ENCODE measurements at regions not wholly inside any gene's neighbourhood (a gene's known extent, or its start where the extent isn't known, plus 50 kb on each side); places are given as distances from the start of the nearest gene placed in this dataset.

DNA sequence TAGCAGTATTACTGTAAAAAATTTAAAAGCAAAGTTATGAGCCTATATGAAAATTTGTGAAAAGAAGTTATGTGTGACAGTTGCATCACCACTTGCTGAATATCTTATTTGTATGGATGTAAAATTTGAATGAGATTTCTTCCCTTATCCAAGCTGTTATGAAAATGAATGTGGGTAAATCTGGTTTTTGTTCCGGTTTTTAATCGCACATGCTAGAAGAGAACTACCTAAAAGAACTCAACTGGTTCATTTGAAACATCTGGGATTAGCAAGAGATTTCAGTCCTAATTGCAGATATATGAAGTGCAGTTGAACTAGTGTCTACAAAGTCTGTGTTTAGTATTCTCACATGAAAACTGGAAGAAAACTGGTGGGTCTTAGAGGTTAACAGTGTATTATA lies 467.1 kb upstream of the SPHKAP start:
- TF ChIP-seq, protein P1, sequence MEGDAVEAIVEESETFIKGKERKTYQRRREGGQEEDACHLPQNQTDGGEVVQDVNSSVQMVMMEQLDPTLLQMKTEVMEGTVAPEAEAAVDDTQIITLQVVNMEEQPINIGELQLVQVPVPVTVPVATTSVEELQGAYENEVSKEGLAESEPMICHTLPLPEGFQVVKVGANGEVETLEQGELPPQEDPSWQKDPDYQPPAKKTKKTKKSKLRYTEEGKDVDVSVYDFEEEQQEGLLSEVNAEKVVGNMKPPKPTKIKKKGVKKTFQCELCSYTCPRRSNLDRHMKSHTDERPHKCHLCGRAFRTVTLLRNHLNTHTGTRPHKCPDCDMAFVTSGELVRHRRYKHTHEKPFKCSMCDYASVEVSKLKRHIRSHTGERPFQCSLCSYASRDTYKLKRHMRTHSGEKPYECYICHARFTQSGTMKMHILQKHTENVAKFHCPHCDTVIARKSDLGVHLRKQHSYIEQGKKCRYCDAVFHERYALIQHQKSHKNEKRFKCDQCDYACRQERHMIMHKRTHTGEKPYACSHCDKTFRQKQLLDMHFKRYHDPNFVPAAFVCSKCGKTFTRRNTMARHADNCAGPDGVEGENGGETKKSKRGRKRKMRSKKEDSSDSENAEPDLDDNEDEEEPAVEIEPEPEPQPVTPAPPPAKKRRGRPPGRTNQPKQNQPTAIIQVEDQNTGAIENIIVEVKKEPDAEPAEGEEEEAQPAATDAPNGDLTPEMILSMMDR (IDR thresholded peaks at IDR 0.05; ENCODE audit: poor library complexity): no peak
- TF ChIP-seq EZH2phosphoT487 (IDR thresholded peaks at IDR 0.05; ENCODE audit: low read depth, severe bottlenecking, unreplicated experiment): no peak
- no peak for TF ChIP-seq EZH2 (IDR thresholded peaks at IDR 0.05; ENCODE audit: borderline replicate concordance)
